ENCODE measurements at regions not wholly inside any gene's neighbourhood (a gene's known extent, or its start where the extent isn't known, plus 50 kb on each side); places are given as distances from the start of the nearest gene placed in this dataset.

- Mint-ChIP-seq H3K9me3 (ENCODE audit: unreplicated experiment) (no peaks in the 10 kb centered on the region), H3K27me3 (ENCODE audit: unreplicated experiment) (no peaks in the 10 kb centered on the region)
These were observed 110.5 kb downstream of the ASCL4 start for GRCh38 chr12:107884769-107885694.

GRCh38 chr12:107888789-107889188 lies 114.3 kb downstream of the ASCL4 start:
- H3K27ac Mint-ChIP-seq (ENCODE audit: unreplicated experiment): no peak overlapping the region
- no peaks in the 10 kb centered on the region for H3K36me3 Mint-ChIP-seq (ENCODE audit: low read depth, unreplicated experiment)
- no peak overlapping the region for H3K4me3 Mint-ChIP-seq (ENCODE audit: unreplicated experiment)
- no peaks in the 10 kb centered on the region for H3K9me3 Mint-ChIP-seq (ENCODE audit: unreplicated experiment)
- no peak for DNase-seq (ENCODE audit: low spot score)
- TF ChIP-seq CTCF (IDR thresholded peaks at IDR 0.05; ENCODE audit: unreplicated experiment): no peak
- H3K27me3 Mint-ChIP-seq (ENCODE audit: unreplicated experiment): no peaks in the 10 kb centered on the region
- no peaks in the 10 kb centered on the region for H3K4me1 Mint-ChIP-seq (ENCODE audit: unreplicated experiment)

More at GRCh38 chr12:107884769-107885694, 110.5 kb downstream of the ASCL4 start:
- Mint-ChIP-seq H3K36me3 (ENCODE audit: low read depth, unreplicated experiment) (no peaks in the 10 kb centered on the region), H3K4me3 (ENCODE audit: unreplicated experiment) (no peak overlapping the region), H3K4me1 (ENCODE audit: unreplicated experiment) (no peaks in the 10 kb centered on the region), H3K27ac (ENCODE audit: unreplicated experiment) (no peak overlapping the region)
- TF ChIP-seq CTCF (IDR thresholded peaks at IDR 0.05; ENCODE audit: unreplicated experiment): peak; percentile 74
- DNase-seq (ENCODE audit: low spot score): peak; percentile 71

- no peaks in the 10 kb centered on the region for H3K4me1 Mint-ChIP-seq (ENCODE audit: unreplicated experiment)
- peak; percentile 34 for DNase-seq (ENCODE audit: low spot score)
- no peaks in the 10 kb centered on the region for H3K27me3 Mint-ChIP-seq (ENCODE audit: unreplicated experiment)
- no peak overlapping the region for H3K4me3 Mint-ChIP-seq (ENCODE audit: unreplicated experiment)
- no peaks in the 10 kb centered on the region for H3K9me3 Mint-ChIP-seq (ENCODE audit: unreplicated experiment)
- no peaks in the 10 kb centered on the region for H3K36me3 Mint-ChIP-seq (ENCODE audit: low read depth, unreplicated experiment)
- no peak overlapping the region for H3K27ac Mint-ChIP-seq (ENCODE audit: unreplicated experiment)
- TF ChIP-seq CTCF (IDR thresholded peaks at IDR 0.05; ENCODE audit: unreplicated experiment): no peak
These were observed 117.5 kb downstream of the ASCL4 start for GRCh38 chr12:107891967-107892366.

GRCh38 chr12:107894589-107894988 lies 120.1 kb downstream of the ASCL4 start:
- DNase-seq (ENCODE audit: low spot score): no peak
- no peak for TF ChIP-seq CTCF (IDR thresholded peaks at IDR 0.05; ENCODE audit: unreplicated experiment)
- H3K36me3 Mint-ChIP-seq (ENCODE audit: low read depth, unreplicated experiment): no peaks in the 10 kb centered on the region
- H3K9me3 Mint-ChIP-seq (ENCODE audit: unreplicated experiment): no peaks in the 10 kb centered on the region
- no peak overlapping the region for H3K27ac Mint-ChIP-seq (ENCODE audit: unreplicated experiment)
- H3K27me3 Mint-ChIP-seq (ENCODE audit: unreplicated experiment): no peaks in the 10 kb centered on the region
- no peak overlapping the region for H3K4me3 Mint-ChIP-seq (ENCODE audit: unreplicated experiment)
- H3K4me1 Mint-ChIP-seq (ENCODE audit: unreplicated experiment): no peaks in the 10 kb centered on the region

GRCh38 chr12:107895966-107896365 lies 121.5 kb downstream of the ASCL4 start:
- H3K27me3 Mint-ChIP-seq (ENCODE audit: unreplicated experiment): no peaks in the 10 kb centered on the region
- no peak for DNase-seq (ENCODE audit: low spot score)
- H3K4me3 Mint-ChIP-seq (ENCODE audit: unreplicated experiment): no peak overlapping the region
- H3K4me1 Mint-ChIP-seq (ENCODE audit: unreplicated experiment): no peaks in the 10 kb centered on the region
- no peaks in the 10 kb centered on the region for H3K9me3 Mint-ChIP-seq (ENCODE audit: unreplicated experiment)
- no peak for TF ChIP-seq CTCF (IDR thresholded peaks at IDR 0.05; ENCODE audit: unreplicated experiment)
- no peaks in the 10 kb centered on the region for H3K36me3 Mint-ChIP-seq (ENCODE audit: low read depth, unreplicated experiment)
- H3K27ac Mint-ChIP-seq (ENCODE audit: unreplicated experiment): no peak overlapping the region

Measured in endothelial cell (in vitro differentiated cells).